ENCODE measurements at regions not wholly inside any gene's neighbourhood (a gene's known extent, or its start where the extent isn't known, plus 50 kb on each side); places are given as distances from the start of the nearest gene placed in this dataset.

- Histone ChIP-seq H3K4me1 (ENCODE audit: control insufficient read depth, insufficient read depth, low read length) (no peaks in the 10 kb centered on the region), H3K9me3 (ENCODE audit: control insufficient read depth, insufficient read depth, low read depth, low read length) (no peaks in the 10 kb centered on the region)
- CTCF ChIA-PET = no interaction called here
These were observed 369.3 kb downstream of the FBXW7 start for GRCh38 chr4:152166567-152166966.

DNA sequence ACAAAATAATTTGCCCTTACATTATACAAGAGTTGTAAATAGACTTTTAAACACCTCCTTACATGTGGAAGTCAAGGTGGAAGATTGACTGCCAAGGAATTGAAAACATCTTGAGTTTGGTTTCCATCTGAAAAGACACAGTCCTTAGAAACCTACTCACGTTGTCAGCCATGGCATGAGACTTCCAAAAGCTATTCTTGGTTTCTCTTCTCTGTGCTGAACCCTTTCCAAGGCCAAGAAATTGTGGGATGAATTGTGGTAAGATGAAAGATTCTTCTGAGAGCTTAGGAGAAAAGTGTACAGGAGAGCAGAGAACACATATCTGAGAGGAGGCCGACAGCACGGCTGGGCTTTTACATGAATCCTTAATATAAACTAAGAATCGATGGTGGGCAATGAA lies 370.0 kb downstream of the FBXW7 start:
- Histone ChIP-seq H3K36me3 (ENCODE audit: control insufficient read depth in 2 of 2, insufficient read depth in 1 of 2, low read length in 2 of 2) (no peaks in the 10 kb centered on the region), H3K27ac (ENCODE audit: extremely low read depth, low read depth, low read length) (no peak overlapping the region), H3K4me3 (ENCODE audit: low read depth, low read length) (no peak overlapping the region), H3K4me1 (ENCODE audit: control insufficient read depth, insufficient read depth, low read length) (no peaks in the 10 kb centered on the region), H3K9me3 (ENCODE audit: control insufficient read depth, insufficient read depth, low read depth, low read length) (no peaks in the 10 kb centered on the region)
- TF ChIP-seq ZNF707 (tag by site-specific recombination; IDR thresholded peaks at IDR 0.05) (no peak), ZBTB17 (tag by site-specific recombination; IDR thresholded peaks at IDR 0.05) (no peak), ZNF211 (tag by site-specific recombination; IDR thresholded peaks at IDR 0.05; ENCODE audit: low read depth) (no peak), ZNF544 (tag by site-specific recombination; IDR thresholded peaks at IDR 0.05) (no peak), ZNF169 (tag by site-specific recombination; IDR thresholded peaks at IDR 0.05) (no peak), PRDM4 (tag by site-specific recombination; IDR thresholded peaks at IDR 0.05) (no peak), SP2 (tag by site-specific recombination; IDR thresholded peaks at IDR 0.05) (no peak), ZNF518A (tag by site-specific recombination; conservative IDR thresholded peaks at IDR 0.05; ENCODE audit: low read depth) (no peak), ZNF114 (tag by site-specific recombination; IDR thresholded peaks at IDR 0.05) (no peak), ATF2 (tag by site-specific recombination; IDR thresholded peaks at IDR 0.05; ENCODE audit: low read depth) (no peak), ZNF140 (tag by site-specific recombination; IDR thresholded peaks at IDR 0.05) (no peak), ZNF221 (tag by site-specific recombination; IDR thresholded peaks at IDR 0.05; ENCODE audit: borderline replicate concordance) (no peak), ZNF843 (tag by site-specific recombination; IDR thresholded peaks at IDR 0.05) (no peak), ZNF639 (tag by site-specific recombination; IDR thresholded peaks at IDR 0.05) (no peak), ZNF654 (tag by site-specific recombination; IDR thresholded peaks at IDR 0.05; ENCODE audit: low read depth) (no peak), ZBTB7A (tag by site-specific recombination; IDR thresholded peaks at IDR 0.05; ENCODE audit: low read depth) (no peak), ZFP37 (tag by site-specific recombination; IDR thresholded peaks at IDR 0.05) (no peak), ZNF324 (tag by site-specific recombination; IDR thresholded peaks at IDR 0.05) (no peak)
- ChIA-PET CTCF (interaction anchor here (0.5 kb wide), 1 partner anchor 568 kb away, joined by 3 read pairs; no protein-coding TSS in a partner anchor), POLR2A (no interaction called here)

More at GRCh38 chr4:152166567-152166966, 369.3 kb downstream of the FBXW7 start:
- TF ChIP-seq ZNF239 (tag by site-specific recombination; IDR thresholded peaks at IDR 0.05) = no peak
- TF ChIP-seq, protein P1, sequence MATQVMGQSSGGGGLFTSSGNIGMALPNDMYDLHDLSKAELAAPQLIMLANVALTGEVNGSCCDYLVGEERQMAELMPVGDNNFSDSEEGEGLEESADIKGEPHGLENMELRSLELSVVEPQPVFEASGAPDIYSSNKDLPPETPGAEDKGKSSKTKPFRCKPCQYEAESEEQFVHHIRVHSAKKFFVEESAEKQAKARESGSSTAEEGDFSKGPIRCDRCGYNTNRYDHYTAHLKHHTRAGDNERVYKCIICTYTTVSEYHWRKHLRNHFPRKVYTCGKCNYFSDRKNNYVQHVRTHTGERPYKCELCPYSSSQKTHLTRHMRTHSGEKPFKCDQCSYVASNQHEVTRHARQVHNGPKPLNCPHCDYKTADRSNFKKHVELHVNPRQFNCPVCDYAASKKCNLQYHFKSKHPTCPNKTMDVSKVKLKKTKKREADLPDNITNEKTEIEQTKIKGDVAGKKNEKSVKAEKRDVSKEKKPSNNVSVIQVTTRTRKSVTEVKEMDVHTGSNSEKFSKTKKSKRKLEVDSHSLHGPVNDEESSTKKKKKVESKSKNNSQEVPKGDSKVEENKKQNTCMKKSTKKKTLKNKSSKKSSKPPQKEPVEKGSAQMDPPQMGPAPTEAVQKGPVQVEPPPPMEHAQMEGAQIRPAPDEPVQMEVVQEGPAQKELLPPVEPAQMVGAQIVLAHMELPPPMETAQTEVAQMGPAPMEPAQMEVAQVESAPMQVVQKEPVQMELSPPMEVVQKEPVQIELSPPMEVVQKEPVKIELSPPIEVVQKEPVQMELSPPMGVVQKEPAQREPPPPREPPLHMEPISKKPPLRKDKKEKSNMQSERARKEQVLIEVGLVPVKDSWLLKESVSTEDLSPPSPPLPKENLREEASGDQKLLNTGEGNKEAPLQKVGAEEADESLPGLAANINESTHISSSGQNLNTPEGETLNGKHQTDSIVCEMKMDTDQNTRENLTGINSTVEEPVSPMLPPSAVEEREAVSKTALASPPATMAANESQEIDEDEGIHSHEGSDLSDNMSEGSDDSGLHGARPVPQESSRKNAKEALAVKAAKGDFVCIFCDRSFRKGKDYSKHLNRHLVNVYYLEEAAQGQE (tag by site-specific recombination; IDR thresholded peaks at IDR 0.05) = peak; percentile 90
- no peak overlapping the region for H3K4me3 ChIP-seq (ENCODE audit: low read depth, low read length)
- POLR2A ChIA-PET = no interaction called here
- no peaks in the 10 kb centered on the region for H3K36me3 ChIP-seq (ENCODE audit: control insufficient read depth in 2 of 2, insufficient read depth in 1 of 2, low read length in 2 of 2)
- no peak overlapping the region for H3K27ac ChIP-seq (ENCODE audit: extremely low read depth, low read depth, low read length)
